GM21526 (cell line): ENCODE measurements at regions not wholly inside any gene's neighbourhood (a gene's known extent, or its start where the extent isn't known, plus 50 kb on each side); places are given as distances from the start of the nearest gene placed in this dataset.

Source experiments
- ATAC-seq: cut with Tn5 transposase; IDR thresholded peaks from one replicate; pipeline ENCODE4 v1.9.1; 2021; ENCODE audit warnings: moderate library complexity; ENCODE audit not compliant: unreplicated experiment, low FRiP score

GRCh38 chr3:184632551-184633236 lies 71.1 kb downstream of the EPHB3 start:
- no peak for ATAC-seq
